Transverse colon (tissue), 4 donors: ENCODE measurements at regions not wholly inside any gene's neighbourhood (a gene's known extent, or its start where the extent isn't known, plus 50 kb on each side); places are given as distances from the start of the nearest gene placed in this dataset.

Experiments
- DNase-seq: peaks from one replicate; pipeline ENCODE4 v3.0.0-alpha.2; 2019
- H3K27ac ChIP-seq, 4 donors: fragments of 200-600 bp; sonication (generic); 2 replicates each; pipeline ENCODE4 v1.5.1; 2016 to 2018; ENCODE audit warnings: inconsistent platforms in 4 of 4
- H3K27me3 ChIP-seq: fragments of 200-600 bp; sonication (generic); 2 replicates; pipeline ENCODE4 v1.5.1; 2017; ENCODE audit warnings: inconsistent platforms
- H3K36me3 ChIP-seq, 4 donors: fragments of 200-600 bp; sonication (generic); 2 replicates each; pipeline ENCODE4 v1.5.1; 2017 to 2019; ENCODE audit warnings: inconsistent platforms in 4 of 4
- H3K4me1 ChIP-seq, 4 donors: fragments of 200-600 bp; sonication (generic); 2 replicates each; pipeline ENCODE4 v1.5.1; 2017 to 2020; ENCODE audit warnings: inconsistent platforms in 4 of 4
- H3K4me3 ChIP-seq, 4 donors: fragments of 200-600 bp; sonication (generic); 1 replicate in 1 of 4; 2 replicates in 3 of 4; pipeline versions ENCODE4 v1.5.1 to v1.6.1; 2017 to 2019; ENCODE audit warnings: inconsistent platforms in 4 of 4
- H3K9me3 ChIP-seq, 2 donors: fragments of 200-600 bp; sonication (generic); 2 replicates each; pipeline ENCODE4 v1.5.1; 2017 to 2019; ENCODE audit warnings: inconsistent platforms in 2 of 2
- CTCF ChIP-seq, 5 experiments: fragments of 200-600 bp in 3 of 5; fragments of 450-650 bp in 2 of 5; sonication (generic) in 3 of 5; IDR thresholded peaks; 1 replicate in 2 of 5; 2 replicates in 3 of 5; pipeline ENCODE4 v1.5.1; 2016 to 2017; ENCODE audit warnings: antibody characterized with exemption in 5 of 5, inconsistent platforms in 3 of 5, mild to moderate bottlenecking in 2 of 5, moderate library complexity in 1 of 5
- EP300 ChIP-seq: sonication (generic); formaldehyde crosslinking; IDR thresholded peaks from one replicate; pipeline ENCODE4 v1.6.1; 2017; ENCODE audit warnings: antibody characterized with exemption, low read depth
- POLR2A ChIP-seq: fragments of 450-650 bp; IDR thresholded peaks from one replicate; pipeline ENCODE4 v1.6.1; 2016; ENCODE audit warnings: antibody characterized with exemption, mild to moderate bottlenecking, moderate library complexity
- POLR2AphosphoS5 ChIP-seq, 3 donors: sonication (generic); formaldehyde crosslinking; IDR thresholded peaks; one replicate each; pipeline ENCODE4 v1.6.1; 2016; ENCODE audit warnings: antibody characterized with exemption in 3 of 3
- WGBS, 2 donors: methylation state at CpG; one replicate each; pipeline ENCODE4 v1.1.5; 2018; ENCODE audit warnings: low coverage in 1 of 2; 5-methylcytosine and 5-hydroxymethylcytosine counted together
- in situ Hi-C, 4 donors: fragments of 200-750 bp; cut with MboI; loops; one replicate each; pipeline versions ENCODE4 v1.15.0 to v1.15.1; 2017; ENCODE audit warnings: low sequenced_read_pairs in 3 of 4, low pct_ligation_motif_present in 1 of 4, low pct_unique_long_range_greater_than_20kb in 1 of 4
- intact Hi-C: fragments of 100-400 bp; cut with DNase I; formaldehyde crosslinking; loops from one replicate; pipeline ENCODE4 v1.15.1; 2023; ENCODE audit warnings: low total_unique reads

- no peak for DNase-seq
- no peaks in the 10 kb centered on the region for H3K36me3 ChIP-seq
- 76 to 94% methylated on average over 2 to 6 of the region's 6 CpGs for WGBS, 2 donors
- H3K4me1 ChIP-seq: no peaks in the 10 kb centered on the region
- no peaks in the 10 kb centered on the region for H3K27me3 ChIP-seq
- H3K9me3 ChIP-seq: no peaks in the 10 kb centered on the region
- no peak overlapping the region for H3K27ac ChIP-seq
- intact Hi-C loops: no loop called here
- no peak for TF ChIP-seq EP300
- no peak for TF ChIP-seq CTCF (IDR thresholded peaks at IDR 0.05)
- no peak for TF ChIP-seq POLR2AphosphoS5 (IDR thresholded peaks at IDR 0.05)
- TF ChIP-seq POLR2A: no peak
- no peak overlapping the region for H3K4me3 ChIP-seq
- in situ Hi-C loops: no loop called here
Measured at GRCh38 chr11:71356280-71356876, 91.8 kb downstream of the DHCR7 start.

- DNase-seq: no peak
- intact Hi-C loops: no loop called here
- Histone ChIP-seq H3K4me1 (no peaks in the 10 kb centered on the region), H3K27me3 (no peaks in the 10 kb centered on the region), H3K9me3 (no peaks in the 10 kb centered on the region), H3K36me3 (no peaks in the 10 kb centered on the region), H3K4me3 (no peak overlapping the region), H3K27ac (no peak overlapping the region)
- in situ Hi-C loops: no loop called here
- 85 to 100% methylated on average over 1 to 2 of the region's 2 CpGs for WGBS, 2 donors
- TF ChIP-seq POLR2A (no peak), POLR2AphosphoS5 (IDR thresholded peaks at IDR 0.05) (no peak), EP300 (no peak), CTCF (IDR thresholded peaks at IDR 0.05) (no peak)
Measured at GRCh38 chr11:71355281-71355680, 92.9 kb downstream of the DHCR7 start.

DNA sequence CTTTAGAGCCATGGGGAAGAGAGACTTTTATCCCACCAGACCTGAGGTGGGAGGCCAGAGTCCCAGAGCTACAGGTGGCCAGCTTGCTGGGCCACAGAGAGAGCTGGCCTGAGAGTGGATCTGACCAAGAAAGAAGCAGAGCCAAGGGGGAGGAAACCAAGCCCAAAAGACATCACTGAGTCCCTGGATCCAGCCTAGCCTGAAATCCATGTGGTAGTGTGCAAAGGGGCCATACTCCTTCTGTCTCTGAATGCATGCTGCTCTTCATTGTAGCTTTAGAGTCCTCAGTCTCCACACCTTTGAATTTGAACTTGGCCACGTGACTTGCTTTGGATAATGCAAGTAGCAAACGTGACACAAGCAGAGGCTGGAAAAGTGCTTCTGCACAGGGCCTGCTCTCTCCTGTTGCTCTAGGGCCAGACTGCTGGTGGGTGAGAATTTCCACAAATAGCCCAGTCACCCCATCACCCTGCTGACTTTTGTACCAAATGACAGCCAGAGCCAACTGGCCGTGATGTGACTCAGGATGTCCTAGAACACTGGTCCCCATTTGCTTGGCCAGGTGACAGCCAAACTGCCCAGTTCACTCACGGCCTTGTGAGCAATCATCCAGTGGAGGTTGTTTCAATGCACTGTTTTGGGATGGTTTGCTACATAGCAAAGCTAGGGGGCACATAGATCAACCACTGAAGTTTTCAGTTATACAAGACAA, 93.6 kb downstream of the DHCR7 start:
- Histone ChIP-seq H3K27ac (no peak overlapping the region), H3K27me3 (no peaks in the 10 kb centered on the region), H3K4me1 (no peaks in the 10 kb centered on the region), H3K4me3 (no peak overlapping the region), H3K9me3 (no peaks in the 10 kb centered on the region), H3K36me3 (no peaks in the 10 kb centered on the region)
- intact Hi-C loops: no loop called here
- no peak for DNase-seq
- TF ChIP-seq CTCF (IDR thresholded peaks at IDR 0.05): no peak
- WGBS, 2 donors: 90% methylated on average over 4 of the region's 4 CpGs; no CpG with 5 or more reads in 1 of the 2 donors
- in situ Hi-C loops: no loop called here

GRCh38 chr11:71352748-71353147, 95.4 kb downstream of the DHCR7 start:
- no peak for DNase-seq
- in situ Hi-C loops: no loop called here

More at GRCh38 chr11:71352748-71353147, 95.4 kb downstream of the DHCR7 start:
- Histone ChIP-seq H3K4me1 (no peaks in the 10 kb centered on the region), H3K4me3 (no peak overlapping the region), H3K27me3 (no peaks in the 10 kb centered on the region), H3K36me3 (no peaks in the 10 kb centered on the region), H3K9me3 (no peaks in the 10 kb centered on the region), H3K27ac (no peak overlapping the region)
- TF ChIP-seq CTCF (IDR thresholded peaks at IDR 0.05): no peak
- no peak for TF ChIP-seq POLR2A
- no peak for TF ChIP-seq POLR2AphosphoS5 (IDR thresholded peaks at IDR 0.05)
- TF ChIP-seq EP300: no peak
- WGBS, 2 donors: 50 to 73% methylated on average over 2 to 6 of the region's 6 CpGs
- intact Hi-C loops: no loop called here
